ENCODE measurements at regions not wholly inside any gene's neighbourhood (a gene's known extent, or its start where the extent isn't known, plus 50 kb on each side); places are given as distances from the start of the nearest gene placed in this dataset.

DNA sequence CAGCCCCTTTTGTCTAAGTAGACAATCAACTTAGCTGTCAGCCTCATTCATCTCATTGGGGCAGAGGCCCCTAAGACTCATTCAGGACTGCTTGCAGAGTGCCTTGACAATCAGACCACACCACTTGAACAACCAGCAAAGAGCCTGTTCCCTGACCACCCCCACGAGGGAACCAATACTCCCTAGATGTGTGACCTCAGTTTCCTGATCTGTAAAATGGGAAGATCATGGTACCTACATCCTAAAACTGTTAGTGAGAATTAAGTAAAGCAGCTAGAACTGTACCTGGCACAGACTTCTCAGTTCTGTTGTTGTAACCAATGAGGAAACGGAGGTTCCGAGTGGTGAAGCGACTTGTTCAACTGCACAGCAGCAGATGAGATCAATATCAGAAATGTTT, 298.5 kb downstream of the RRAGC start (continued):
- TF ChIP-seq ZNF41 (CRISPR knock-in tag; conservative IDR thresholded peaks at IDR 0.05) (no peak), ZNF586 (CRISPR knock-in tag; conservative IDR thresholded peaks at IDR 0.05) (no peak), ZFP36 (IDR thresholded peaks at IDR 0.05; ENCODE audit: low read depth, low read length, partially characterized antibody) (peak; percentile 8), DIDO1 (tag; IDR thresholded peaks at IDR 0.05; ENCODE audit: low read depth) (no peak), CBX3 (IDR thresholded peaks at IDR 0.05; ENCODE audit: borderline replicate concordance in 1 of 2, low read length in 2 of 2) (no peak), SOX6 (IDR thresholded peaks at IDR 0.05) (no peak)

GRCh38 chr1:38560457-38560856, 299.1 kb downstream of the RRAGC start:
- no peak overlapping the region for H3K4me3 ChIP-seq
- no peaks in the 10 kb centered on the region for H3K9me3 ChIP-seq (replicated peaks; ENCODE audit: control insufficient read depth, insufficient read depth, low read depth, low read length)
- no peak overlapping the region for H3K27ac ChIP-seq (ENCODE audit: extremely low read depth, low read depth, low read length)
- in situ Hi-C loops (cut with MboI) (no loop called here), intact Hi-C loops (cut with micrococcal nuclease) (no loop called here)
- ATAC-seq = no peak
- ChIA-PET POLR2A (interaction anchor here (1.7 kb wide), 1 partner anchor 15 kb away, joined by 5 read pairs; no protein-coding TSS in a partner anchor), CTCF (ENCODE audit: low intra/inter-chr PET ratio) (no interaction called here)
- H4K20me1 ChIP-seq (replicated peaks; ENCODE audit: control insufficient read depth, insufficient read depth, low read length) = no peaks in the 10 kb centered on the region
- BruUV-seq (replicated peaks) = no TSS peak
- no peak for FAIRE-seq
- H3K9me1 ChIP-seq (ENCODE audit: control insufficient read depth, insufficient read depth, low read length) = no peaks in the 10 kb centered on the region
- H3K4me1 ChIP-seq (replicated peaks in 1 of 2; ENCODE audit: control insufficient read depth in 2 of 2, insufficient read depth in 2 of 2, low read length in 2 of 2) = peaks cover 8 to 20% of the 10 kb centered on the region in 2 experiments; a peak in 4 of 5 replicates
- H3K36me3 ChIP-seq (ENCODE audit: control insufficient read depth, insufficient read depth, low read length) = no peaks in the 10 kb centered on the region
- no peak for DNase-seq (ENCODE audit: extremely low read depth in 1 of 4, low spot score in 3 of 4)
- 61% methylated on average over 7 of the region's 7 CpGs for WGBS (ENCODE audit: insufficient coverage, low coverage, missing lambda C conversion rate)
- TF ChIP-seq NFIC (IDR thresholded peaks at IDR 0.05) (peak; percentile 80), MYC (IDR thresholded peaks at IDR 0.05; ENCODE audit: low read depth, low read length) (no peak), MYC (CRISPR knock-in tag; IDR thresholded peaks at IDR 0.05; ENCODE audit: borderline replicate concordance, low read depth) (no peak)
- H3K79me2 ChIP-seq (ENCODE audit: control insufficient read depth, insufficient read depth, low read length) = no peaks in the 10 kb centered on the region
- peaks cover 7 to 21% of the 10 kb centered on the region in 2 experiments; a peak in 4 of 5 replicates for H3K27me3 ChIP-seq (ENCODE audit: control insufficient read depth in 2 of 2, insufficient read depth in 2 of 2, low read length in 2 of 2)
- no peak overlapping the region for H3K4me2 ChIP-seq (ENCODE audit: insufficient read depth, low read length)
- no peak overlapping the region for H2AFZ ChIP-seq (ENCODE audit: low read depth, low read length)
- H3K9ac ChIP-seq (ENCODE audit: insufficient read depth in 1 of 2, low read depth in 2 of 2, low read length in 2 of 2) = no peak overlapping the region

Measured in K562 (cell line).